ENCODE measurements at regions not wholly inside any gene's neighbourhood (a gene's known extent, or its start where the extent isn't known, plus 50 kb on each side); places are given as distances from the start of the nearest gene placed in this dataset.

DNA sequence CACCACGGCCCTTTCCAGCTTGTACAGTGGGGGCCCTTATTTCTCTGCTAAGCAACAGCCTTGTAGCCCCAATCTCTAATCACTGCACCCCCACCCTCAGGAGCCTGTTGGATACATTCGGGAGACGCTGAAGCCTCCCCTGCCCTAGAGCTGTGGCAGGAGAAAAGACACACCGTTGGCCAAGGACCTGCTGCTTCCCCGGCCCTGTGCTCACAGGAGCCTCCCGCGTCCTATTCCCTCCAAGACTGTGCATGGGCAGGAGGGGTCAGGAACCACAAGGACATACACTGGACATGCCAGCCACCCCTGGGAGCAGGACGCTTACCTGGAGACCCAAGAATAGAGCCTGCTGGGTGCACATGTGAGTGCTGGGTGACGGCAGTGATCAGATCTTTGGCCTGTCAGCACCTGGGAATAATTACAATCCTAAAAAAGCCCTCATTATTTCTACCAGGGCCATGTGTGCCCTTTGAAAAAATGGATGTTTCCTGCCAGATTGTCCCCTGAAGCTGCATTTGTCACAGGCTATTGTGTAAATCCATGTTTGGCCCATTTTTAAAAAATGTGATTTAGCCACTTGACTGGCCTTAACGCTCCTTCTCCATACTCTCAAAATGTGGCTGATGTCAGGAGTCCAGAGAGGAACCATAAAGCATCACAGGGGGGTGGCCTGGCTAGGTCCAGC, 590.6 kb downstream of the MATN1 start:
- TF ChIP-seq, protein P1, sequence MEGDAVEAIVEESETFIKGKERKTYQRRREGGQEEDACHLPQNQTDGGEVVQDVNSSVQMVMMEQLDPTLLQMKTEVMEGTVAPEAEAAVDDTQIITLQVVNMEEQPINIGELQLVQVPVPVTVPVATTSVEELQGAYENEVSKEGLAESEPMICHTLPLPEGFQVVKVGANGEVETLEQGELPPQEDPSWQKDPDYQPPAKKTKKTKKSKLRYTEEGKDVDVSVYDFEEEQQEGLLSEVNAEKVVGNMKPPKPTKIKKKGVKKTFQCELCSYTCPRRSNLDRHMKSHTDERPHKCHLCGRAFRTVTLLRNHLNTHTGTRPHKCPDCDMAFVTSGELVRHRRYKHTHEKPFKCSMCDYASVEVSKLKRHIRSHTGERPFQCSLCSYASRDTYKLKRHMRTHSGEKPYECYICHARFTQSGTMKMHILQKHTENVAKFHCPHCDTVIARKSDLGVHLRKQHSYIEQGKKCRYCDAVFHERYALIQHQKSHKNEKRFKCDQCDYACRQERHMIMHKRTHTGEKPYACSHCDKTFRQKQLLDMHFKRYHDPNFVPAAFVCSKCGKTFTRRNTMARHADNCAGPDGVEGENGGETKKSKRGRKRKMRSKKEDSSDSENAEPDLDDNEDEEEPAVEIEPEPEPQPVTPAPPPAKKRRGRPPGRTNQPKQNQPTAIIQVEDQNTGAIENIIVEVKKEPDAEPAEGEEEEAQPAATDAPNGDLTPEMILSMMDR (IDR thresholded peaks at IDR 0.05 in 4 of 5, conservative IDR thresholded peaks at IDR 0.05 in 1 of 5) = no peak
- TF ChIP-seq POLR2A (IDR thresholded peaks at IDR 0.05) = no peak

All from gastrocnemius medialis (tissue), 4 donors.